IPS-18a (cell line): ENCODE measurements at regions not wholly inside any gene's neighbourhood (a gene's known extent, or its start where the extent isn't known, plus 50 kb on each side); places are given as distances from the start of the nearest gene placed in this dataset.

Experiments
- H3K27ac ChIP-seq: one replicate; pipeline ENCODE4 v1.5.1; 2013; ENCODE audit warnings: low read length
- H3K27me3 ChIP-seq: one replicate; pipeline ENCODE4 v1.6.1; 2013; ENCODE audit warnings: mild to moderate bottlenecking, low read length; ENCODE audit not compliant: control insufficient read depth, insufficient read depth
- H3K36me3 ChIP-seq: one replicate; pipeline ENCODE4 v1.6.1; 2013; ENCODE audit warnings: low read depth, low read length; ENCODE audit not compliant: control insufficient read depth
- H3K4me1 ChIP-seq: one replicate; pipeline ENCODE4 v1.6.1; 2013; ENCODE audit warnings: low read depth, low read length; ENCODE audit not compliant: control insufficient read depth
- H3K4me3 ChIP-seq: one replicate; pipeline ENCODE4 v1.5.1; 2013; ENCODE audit warnings: low read length
- H3K9ac ChIP-seq: one replicate; pipeline ENCODE4 v1.6.1; 2013; ENCODE audit warnings: mild to moderate bottlenecking, low read length, moderate library complexity
- H3K9me3 ChIP-seq: one replicate; pipeline ENCODE4 v1.6.1; 2013; ENCODE audit warnings: low read depth, low read length; ENCODE audit not compliant: control insufficient read depth

- Histone ChIP-seq H3K4me1 (peaks cover 16% of the 10 kb centered on the region), H3K4me3 (no peak overlapping the region), H3K36me3 (no peaks in the 10 kb centered on the region), H3K9me3 (no peaks in the 10 kb centered on the region), H3K9ac (no peak overlapping the region), H3K27ac (no peak overlapping the region), H3K27me3 (peaks cover 45% of the 10 kb centered on the region)
These were observed 193.4 kb upstream of the ZMIZ1 start for GRCh38 chr10:78875331-78875877.

GRCh38 chr10:78875932-78876331, 192.8 kb upstream of the ZMIZ1 start:
- Histone ChIP-seq H3K27ac (no peak overlapping the region), H3K4me1 (peaks cover 16% of the 10 kb centered on the region), H3K9ac (no peak overlapping the region), H3K27me3 (peaks cover 45% of the 10 kb centered on the region), H3K4me3 (no peak overlapping the region), H3K36me3 (no peaks in the 10 kb centered on the region), H3K9me3 (no peaks in the 10 kb centered on the region)

- H3K9me3 ChIP-seq: no peaks in the 10 kb centered on the region
- H3K27ac ChIP-seq: no peak overlapping the region
- peaks cover 16% of the 10 kb centered on the region for H3K4me1 ChIP-seq
- H3K9ac ChIP-seq: no peak overlapping the region
- H3K4me3 ChIP-seq: no peak overlapping the region
- H3K27me3 ChIP-seq: peaks cover 45% of the 10 kb centered on the region
- H3K36me3 ChIP-seq: no peaks in the 10 kb centered on the region
These were observed 192.3 kb upstream of the ZMIZ1 start for GRCh38 chr10:78876449-78876848.

DNA sequence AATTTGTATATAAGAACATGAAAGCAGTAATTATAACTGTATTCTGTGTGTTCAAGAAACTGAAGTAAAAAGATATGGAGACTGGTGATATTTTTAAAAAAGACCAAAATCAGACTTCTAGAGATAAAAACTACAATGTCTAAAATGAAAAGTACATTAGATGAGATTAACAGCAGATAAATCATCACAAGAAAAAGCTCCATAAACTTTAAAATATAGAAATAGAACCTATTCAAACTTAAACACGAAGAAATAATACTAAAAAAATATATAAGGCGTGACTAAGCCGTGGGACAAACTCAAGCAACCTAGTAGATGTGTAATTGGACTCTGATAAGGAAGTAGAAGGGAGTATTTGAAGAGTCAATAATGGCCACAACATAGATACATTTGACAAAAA, 189.1 kb upstream of the ZMIZ1 start:
- no peak overlapping the region for H3K9ac ChIP-seq
- no peaks in the 10 kb centered on the region for H3K9me3 ChIP-seq
- H3K4me3 ChIP-seq: no peak overlapping the region
- H3K27me3 ChIP-seq: peaks cover 31% of the 10 kb centered on the region
- peaks cover 15% of the 10 kb centered on the region for H3K4me1 ChIP-seq
- H3K27ac ChIP-seq: no peak overlapping the region
- no peaks in the 10 kb centered on the region for H3K36me3 ChIP-seq

GRCh38 chr10:78886129-78886528, 182.6 kb upstream of the ZMIZ1 start:
- H3K4me3 ChIP-seq: no peak overlapping the region
- no peaks in the 10 kb centered on the region for H3K36me3 ChIP-seq
- no peak overlapping the region for H3K9ac ChIP-seq
- peaks cover 5% of the 10 kb centered on the region for H3K9me3 ChIP-seq
- H3K4me1 ChIP-seq: no peaks in the 10 kb centered on the region
- no peaks in the 10 kb centered on the region for H3K27me3 ChIP-seq
- no peak overlapping the region for H3K27ac ChIP-seq

GRCh38 chr10:78889536-78890063, 179.2 kb upstream of the ZMIZ1 start:
- Histone ChIP-seq H3K36me3 (no peaks in the 10 kb centered on the region), H3K27ac (no peak overlapping the region), H3K4me1 (peaks cover under 1% of the 10 kb centered on the region), H3K4me3 (no peak overlapping the region), H3K9ac (no peak overlapping the region), H3K9me3 (peaks cover 5% of the 10 kb centered on the region), H3K27me3 (no peaks in the 10 kb centered on the region)

GRCh38 chr10:78890506-78890905, 178.3 kb upstream of the ZMIZ1 start:
- no peak overlapping the region for H3K4me3 ChIP-seq
- H3K27me3 ChIP-seq: no peaks in the 10 kb centered on the region
- H3K9ac ChIP-seq: no peak overlapping the region
- H3K4me1 ChIP-seq: peaks cover 9% of the 10 kb centered on the region
- no peaks in the 10 kb centered on the region for H3K36me3 ChIP-seq
- H3K9me3 ChIP-seq: peaks cover 5% of the 10 kb centered on the region
- H3K27ac ChIP-seq: no peak overlapping the region

- no peak overlapping the region for H3K4me3 ChIP-seq
- no peak overlapping the region for H3K9ac ChIP-seq
- no peaks in the 10 kb centered on the region for H3K9me3 ChIP-seq
- no peaks in the 10 kb centered on the region for H3K27me3 ChIP-seq
- peaks cover 9% of the 10 kb centered on the region for H3K4me1 ChIP-seq
- H3K27ac ChIP-seq: no peak overlapping the region
- no peaks in the 10 kb centered on the region for H3K36me3 ChIP-seq
These were observed 177.0 kb upstream of the ZMIZ1 start for GRCh38 chr10:78891741-78892140.

GRCh38 chr10:78892338-78893176, 176.2 kb upstream of the ZMIZ1 start:
- H3K4me3 ChIP-seq: no peak overlapping the region
- no peaks in the 10 kb centered on the region for H3K27me3 ChIP-seq
- no peaks in the 10 kb centered on the region for H3K36me3 ChIP-seq
- H3K9me3 ChIP-seq: no peaks in the 10 kb centered on the region
- peaks cover 9% of the 10 kb centered on the region for H3K4me1 ChIP-seq
- H3K27ac ChIP-seq: no peak overlapping the region
- H3K9ac ChIP-seq: no peak overlapping the region

DNA sequence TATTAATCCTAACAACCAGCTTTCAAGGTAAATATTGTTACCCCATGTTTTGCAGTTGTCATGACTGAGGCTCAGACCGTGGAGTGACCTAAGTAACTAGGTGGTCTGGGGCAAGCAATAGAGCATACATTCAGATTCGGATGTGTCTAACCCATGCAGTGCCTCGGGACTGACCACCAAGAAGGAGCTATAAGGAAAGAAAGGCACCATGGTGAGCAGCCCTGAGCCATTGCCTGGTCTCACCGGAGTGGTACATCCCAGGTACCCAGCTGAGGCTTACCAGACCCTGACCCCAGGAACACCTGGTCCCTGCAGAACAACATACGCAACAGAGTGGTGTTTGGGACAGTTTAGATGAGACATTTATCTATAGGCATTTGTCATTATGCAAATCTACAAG, 175.5 kb upstream of the ZMIZ1 start:
- no peak overlapping the region for H3K4me3 ChIP-seq
- H3K36me3 ChIP-seq: no peaks in the 10 kb centered on the region
- no peaks in the 10 kb centered on the region for H3K27me3 ChIP-seq

DNA sequence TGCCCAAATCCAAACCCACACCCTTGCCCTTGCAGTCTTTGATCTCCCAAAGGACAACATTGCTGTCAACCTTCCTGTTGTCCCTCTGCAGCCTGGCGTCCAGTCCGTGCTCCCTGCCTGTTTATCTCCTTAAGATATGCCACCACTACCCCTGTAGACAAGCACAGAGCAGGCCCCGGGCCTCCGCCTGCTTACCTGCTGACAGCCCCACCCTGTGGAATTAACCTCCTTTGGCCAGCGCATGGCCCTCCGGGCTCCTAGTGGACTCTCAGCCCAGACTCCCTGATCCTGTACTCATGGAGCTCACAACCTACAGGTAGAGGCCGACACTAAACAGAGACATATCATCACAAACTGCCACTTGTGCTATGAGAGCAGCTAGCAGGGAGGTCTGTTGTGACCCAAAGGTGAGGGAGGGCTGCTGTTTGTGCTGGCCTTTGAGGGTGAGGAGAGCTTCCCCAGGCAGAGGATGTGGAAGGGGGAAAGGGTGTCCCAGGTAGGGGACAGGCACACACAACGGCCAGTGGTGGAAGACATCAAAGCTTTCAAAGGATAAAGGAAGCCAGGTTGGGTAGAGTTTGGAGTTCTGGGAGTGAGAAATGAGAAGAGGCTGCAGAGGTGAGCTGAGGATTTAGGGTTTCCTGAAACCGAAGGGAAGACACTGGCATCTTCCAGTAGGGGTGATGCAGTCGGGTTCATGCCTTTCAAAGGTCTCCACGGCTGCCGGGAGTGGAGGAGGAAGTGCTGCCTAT, 174.5 kb upstream of the ZMIZ1 start:
- Histone ChIP-seq H3K4me3 (no peak overlapping the region), H3K9ac (no peak overlapping the region), H3K27ac (no peak overlapping the region), H3K36me3 (no peaks in the 10 kb centered on the region), H3K4me1 (peaks cover 9% of the 10 kb centered on the region), H3K27me3 (no peaks in the 10 kb centered on the region), H3K9me3 (no peaks in the 10 kb centered on the region)

More for the DNA sequence above, 175.5 kb upstream of the ZMIZ1 start:
- no peaks in the 10 kb centered on the region for H3K9me3 ChIP-seq
- H3K4me1 ChIP-seq: peaks cover 9% of the 10 kb centered on the region
- H3K9ac ChIP-seq: no peak overlapping the region
- no peak overlapping the region for H3K27ac ChIP-seq
